OCI-LY1 (cell line): ENCODE measurements at regions not wholly inside any gene's neighbourhood (a gene's known extent, or its start where the extent isn't known, plus 50 kb on each side); places are given as distances from the start of the nearest gene placed in this dataset.

Source experiments
- H2AFZ ChIP-seq: fragments of 200-600 bp; sonication (generic), shearing (Covaris generic); 2 replicates; pipeline ENCODE4 v1.6.0; 2014; ENCODE audit warnings: antibody characterized with exemption, mild to moderate bottlenecking, low read length
- H3F3A ChIP-seq: fragments of 200-600 bp; sonication (generic), shearing (Covaris generic); 2 replicates; pipeline ENCODE4 v1.6.0; 2014; ENCODE audit warnings: mild to moderate bottlenecking, antibody characterized with exemption, low read length, moderate library complexity; ENCODE audit not compliant: insufficient read depth
- H3K27ac ChIP-seq: fragments of 200-600 bp; sonication (generic); 2 replicates; pipeline ENCODE4 v1.5.1; 2014; ENCODE audit warnings: low read length, mixed run types, mild to moderate bottlenecking, low read depth; ENCODE audit not compliant: poor library complexity, severe bottlenecking
- H3K27me3 ChIP-seq: fragments of 200-600 bp; sonication (generic); 2 replicates; pipeline ENCODE4 v1.6.0; 2014; ENCODE audit warnings: antibody characterized with exemption, mild to moderate bottlenecking, low read length, moderate library complexity; ENCODE audit not compliant: insufficient read depth
- H3K36me3 ChIP-seq: fragments of 200-600 bp; sonication (generic); 2 replicates; pipeline ENCODE4 v1.6.1; 2014; ENCODE audit warnings: mild to moderate bottlenecking, antibody characterized with exemption, low read length, moderate library complexity, mixed read lengths; ENCODE audit not compliant: insufficient read depth
- H3K4me1 ChIP-seq: fragments of 200-600 bp; sonication (generic); 2 replicates; pipeline ENCODE4 v1.5.1; 2014; ENCODE audit warnings: mild to moderate bottlenecking, low read length, moderate library complexity; ENCODE audit not compliant: insufficient read depth, severe bottlenecking
- H3K4me2 ChIP-seq: fragments of 200-600 bp; sonication (generic), shearing (Covaris generic); 2 replicates; pipeline ENCODE4 v1.6.1; 2014; ENCODE audit warnings: low read length
- H3K4me3 ChIP-seq: fragments of 200-600 bp; sonication (generic); 2 replicates; pipeline ENCODE4 v1.5.1; 2014; ENCODE audit warnings: low read length, low read depth, mild to moderate bottlenecking, mixed read lengths; ENCODE audit not compliant: poor library complexity, severe bottlenecking
- H3K79me2 ChIP-seq: fragments of 200-600 bp; shearing (Covaris generic); 2 replicates; pipeline ENCODE4 v1.6.1; 2016; ENCODE audit warnings: mixed run types, low read length, mixed read lengths; ENCODE audit not compliant: insufficient read depth
- H3K9ac ChIP-seq: fragments of 200-600 bp; sonication (generic), shearing (Covaris generic); 2 replicates; pipeline ENCODE4 v1.6.1; 2014; ENCODE audit warnings: mild to moderate bottlenecking, low read length, mixed read lengths
- H3K9me2 ChIP-seq: fragments of 200-600 bp; sonication (generic), shearing (Covaris generic); 2 replicates; pipeline ENCODE4 v1.6.1; 2014; ENCODE audit warnings: low read depth, mild to moderate bottlenecking, low read length, mixed read lengths
- H3K9me3 ChIP-seq: fragments of 200-600 bp; shearing (Covaris generic); 2 replicates; pipeline ENCODE4 v1.6.1; 2014; ENCODE audit warnings: low read length, mixed read lengths
- H4K20me1 ChIP-seq: fragments of 200-600 bp; sonication (generic), shearing (Covaris generic); 2 replicates; pipeline ENCODE4 v1.6.0; 2016; ENCODE audit warnings: mild to moderate bottlenecking, low read length; ENCODE audit not compliant: insufficient read depth
- EZH2 ChIP-seq: fragments of 200-600 bp; sonication (generic), shearing (Covaris generic); IDR thresholded peaks from 2 replicates; pipeline ENCODE4 v1.8.0; 2017; ENCODE audit warnings: borderline replicate concordance, mixed run types, mild to moderate bottlenecking, antibody characterized with exemption, low read length, moderate library complexity, mixed read lengths
- TF ChIP-seq, protein P1 (sequence below): fragments of 200-600 bp; sonication (generic), shearing (Covaris generic); IDR thresholded peaks from 2 replicates; pipeline ENCODE4 v1.5.1; 2017; ENCODE audit warnings: mild to moderate bottlenecking, antibody characterized with exemption, low read length, moderate library complexity, mixed read lengths

DNA sequence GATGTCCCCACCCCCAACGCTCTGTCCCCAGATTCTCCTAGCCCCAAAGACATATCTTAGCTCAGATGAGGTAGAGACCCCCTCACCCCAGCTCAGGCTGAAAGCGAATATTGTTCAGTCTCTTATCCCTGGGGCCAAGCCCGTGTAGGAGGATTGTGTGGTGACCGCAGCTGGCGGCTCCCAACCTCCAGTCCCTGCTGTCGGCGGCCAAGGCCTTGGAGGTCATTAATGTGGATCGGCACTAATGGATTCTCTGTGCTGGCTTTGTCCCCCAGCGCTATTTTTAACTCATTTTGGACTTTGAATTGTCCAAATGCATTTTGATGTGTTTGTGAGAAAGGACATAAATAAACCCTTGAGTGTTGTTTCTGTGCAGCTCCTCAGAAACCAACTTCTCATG is 124.2 kb downstream of the UQCRFS1 start:
- H3K9ac ChIP-seq: no peak overlapping the region
- peaks cover 4% of the 10 kb centered on the region; the same call in 1 of the 2 replicates for H3K27me3 ChIP-seq
- no peak overlapping the region for H3K27ac ChIP-seq
- no peaks in the 10 kb centered on the region for H3K4me1 ChIP-seq
- H3K4me2 ChIP-seq: no peak overlapping the region
- H3K4me3 ChIP-seq: no peak overlapping the region
- H2AFZ ChIP-seq: no peak overlapping the region
- no peaks in the 10 kb centered on the region for H3K79me2 ChIP-seq
- H3K9me2 ChIP-seq: no peaks in the 10 kb centered on the region
- H3K9me3 ChIP-seq: no peaks in the 10 kb centered on the region
- H4K20me1 ChIP-seq: no peaks in the 10 kb centered on the region
- TF ChIP-seq EZH2: no peak
- TF ChIP-seq, protein P1, sequence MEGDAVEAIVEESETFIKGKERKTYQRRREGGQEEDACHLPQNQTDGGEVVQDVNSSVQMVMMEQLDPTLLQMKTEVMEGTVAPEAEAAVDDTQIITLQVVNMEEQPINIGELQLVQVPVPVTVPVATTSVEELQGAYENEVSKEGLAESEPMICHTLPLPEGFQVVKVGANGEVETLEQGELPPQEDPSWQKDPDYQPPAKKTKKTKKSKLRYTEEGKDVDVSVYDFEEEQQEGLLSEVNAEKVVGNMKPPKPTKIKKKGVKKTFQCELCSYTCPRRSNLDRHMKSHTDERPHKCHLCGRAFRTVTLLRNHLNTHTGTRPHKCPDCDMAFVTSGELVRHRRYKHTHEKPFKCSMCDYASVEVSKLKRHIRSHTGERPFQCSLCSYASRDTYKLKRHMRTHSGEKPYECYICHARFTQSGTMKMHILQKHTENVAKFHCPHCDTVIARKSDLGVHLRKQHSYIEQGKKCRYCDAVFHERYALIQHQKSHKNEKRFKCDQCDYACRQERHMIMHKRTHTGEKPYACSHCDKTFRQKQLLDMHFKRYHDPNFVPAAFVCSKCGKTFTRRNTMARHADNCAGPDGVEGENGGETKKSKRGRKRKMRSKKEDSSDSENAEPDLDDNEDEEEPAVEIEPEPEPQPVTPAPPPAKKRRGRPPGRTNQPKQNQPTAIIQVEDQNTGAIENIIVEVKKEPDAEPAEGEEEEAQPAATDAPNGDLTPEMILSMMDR: no peak
- H3F3A ChIP-seq: no peaks in the 10 kb centered on the region
- no peaks in the 10 kb centered on the region for H3K36me3 ChIP-seq

DNA sequence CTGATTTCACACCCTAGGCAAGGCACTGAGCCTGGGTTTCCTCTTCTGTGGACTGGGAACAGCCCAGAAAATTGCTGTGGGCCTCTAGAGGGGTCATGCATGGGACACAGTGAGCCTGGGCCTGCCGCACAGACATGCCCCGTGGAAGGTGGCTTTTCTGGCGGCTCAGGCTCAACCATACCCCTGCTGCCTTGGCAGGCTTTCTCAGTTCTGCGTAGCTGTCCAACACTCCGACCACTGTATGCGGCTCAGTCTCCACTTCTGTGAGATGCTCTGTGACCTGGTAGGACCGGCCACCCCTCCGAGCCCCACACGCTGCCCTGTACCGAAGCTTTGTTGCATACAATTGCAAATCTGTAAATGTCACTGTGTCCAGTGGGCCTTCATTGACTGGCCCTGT is 126.3 kb downstream of the UQCRFS1 start:
- no peaks in the 10 kb centered on the region for H3K79me2 ChIP-seq
- no peak overlapping the region for H3K27ac ChIP-seq
- H3F3A ChIP-seq: no peaks in the 10 kb centered on the region
- no peaks in the 10 kb centered on the region for H3K36me3 ChIP-seq
- H3K4me2 ChIP-seq: no peak overlapping the region
- no peaks in the 10 kb centered on the region for H3K9me2 ChIP-seq
- H3K4me1 ChIP-seq: no peaks in the 10 kb centered on the region
- H3K4me3 ChIP-seq: no peak overlapping the region
- H2AFZ ChIP-seq: no peak overlapping the region
- no peaks in the 10 kb centered on the region for H4K20me1 ChIP-seq
- peaks cover 4% of the 10 kb centered on the region; the same call in 1 of the 2 replicates for H3K27me3 ChIP-seq
- TF ChIP-seq, protein P1: no peak
- no peak for TF ChIP-seq EZH2
- no peaks in the 10 kb centered on the region for H3K9me3 ChIP-seq
- H3K9ac ChIP-seq: no peak overlapping the region

DNA sequence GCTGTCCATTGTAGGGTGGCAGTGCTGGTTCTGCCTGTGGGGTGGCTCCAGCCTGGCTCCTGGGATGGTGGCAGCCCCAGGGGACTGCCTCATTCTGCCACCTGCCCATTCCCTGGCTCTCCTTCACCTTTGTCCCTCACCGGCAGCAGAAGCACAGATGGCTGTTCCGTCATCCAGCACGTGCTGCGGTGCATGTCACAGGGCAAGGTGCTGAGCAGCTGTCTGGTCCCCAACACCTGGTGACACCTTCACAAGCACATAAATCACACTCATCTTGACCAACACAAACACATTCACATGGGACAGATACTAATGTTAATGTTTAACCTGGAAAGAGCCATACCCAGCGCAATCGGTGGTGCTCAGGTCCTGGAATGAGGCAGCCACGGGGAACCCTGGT is 126.8 kb downstream of the UQCRFS1 start:
- H3F3A ChIP-seq: no peaks in the 10 kb centered on the region
- H3K9me2 ChIP-seq: no peaks in the 10 kb centered on the region
- no peaks in the 10 kb centered on the region for H3K79me2 ChIP-seq
- H3K4me1 ChIP-seq: no peaks in the 10 kb centered on the region
- no peaks in the 10 kb centered on the region for H3K9me3 ChIP-seq
- peaks cover 4% of the 10 kb centered on the region; the same call in 1 of the 2 replicates for H3K27me3 ChIP-seq
- H3K36me3 ChIP-seq: no peaks in the 10 kb centered on the region
- H3K9ac ChIP-seq: no peak overlapping the region
- TF ChIP-seq, protein P1: no peak
- H3K27ac ChIP-seq: no peak overlapping the region
- no peak overlapping the region for H2AFZ ChIP-seq
- H3K4me2 ChIP-seq: no peak overlapping the region
- no peaks in the 10 kb centered on the region for H4K20me1 ChIP-seq
- H3K4me3 ChIP-seq: no peak overlapping the region
